Liver (tissue), 3 donors: ENCODE measurements at regions not wholly inside any gene's neighbourhood (a gene's known extent, or its start where the extent isn't known, plus 50 kb on each side); places are given as distances from the start of the nearest gene placed in this dataset.

Experiments used
- CTCF ChIP-seq: fragments of 150-350 bp; IDR thresholded peaks from 2 replicates; pipeline ENCODE4 v1.5.1; 2017; ENCODE audit warnings: improper control_type of control experiment, low read depth, low read length; ENCODE audit not compliant: missing input control
- EGR1 ChIP-seq, 2 donors: IDR thresholded peaks; 2 replicates each; pipeline ENCODE4 v1.6.1; 2016 to 2018; ENCODE audit warnings: antibody characterized with exemption in 2 of 2, low read depth in 2 of 2
- GABPA ChIP-seq, 2 donors: IDR thresholded peaks in 1 of 2; conservative IDR thresholded peaks in 1 of 2; 2 replicates each; pipeline ENCODE4 v1.6.1; 2016; ENCODE audit warnings: antibody characterized with exemption in 2 of 2, mild to moderate bottlenecking in 1 of 2, moderate library complexity in 1 of 2
- JUND ChIP-seq, 2 donors: IDR thresholded peaks; 2 replicates each; pipeline ENCODE4 v1.6.1; 2016; ENCODE audit warnings: antibody characterized with exemption in 2 of 2
- MAX ChIP-seq: IDR thresholded peaks from 2 replicates; pipeline ENCODE4 v1.6.1; 2016; ENCODE audit warnings: antibody characterized with exemption
- RAD21 ChIP-seq, 2 donors: IDR thresholded peaks; 2 replicates each; pipeline ENCODE4 v1.6.1; 2016; ENCODE audit warnings: antibody characterized with exemption in 2 of 2, mild to moderate bottlenecking in 2 of 2
- SP1 ChIP-seq: IDR thresholded peaks from 2 replicates; pipeline ENCODE4 v1.6.1; 2018; ENCODE audit warnings: antibody characterized with exemption, mild to moderate bottlenecking
- YY1 ChIP-seq: IDR thresholded peaks from 2 replicates; pipeline ENCODE4 v1.6.1; 2016; ENCODE audit warnings: antibody characterized with exemption, mild to moderate bottlenecking
- TF ChIP-seq, protein P1 (sequence below): IDR thresholded peaks from 2 replicates; pipeline ENCODE4 v1.6.1; 2016; ENCODE audit warnings: antibody characterized with exemption, mild to moderate bottlenecking
- donor health status: healthy.
- donor health status: healthy.

DNA sequence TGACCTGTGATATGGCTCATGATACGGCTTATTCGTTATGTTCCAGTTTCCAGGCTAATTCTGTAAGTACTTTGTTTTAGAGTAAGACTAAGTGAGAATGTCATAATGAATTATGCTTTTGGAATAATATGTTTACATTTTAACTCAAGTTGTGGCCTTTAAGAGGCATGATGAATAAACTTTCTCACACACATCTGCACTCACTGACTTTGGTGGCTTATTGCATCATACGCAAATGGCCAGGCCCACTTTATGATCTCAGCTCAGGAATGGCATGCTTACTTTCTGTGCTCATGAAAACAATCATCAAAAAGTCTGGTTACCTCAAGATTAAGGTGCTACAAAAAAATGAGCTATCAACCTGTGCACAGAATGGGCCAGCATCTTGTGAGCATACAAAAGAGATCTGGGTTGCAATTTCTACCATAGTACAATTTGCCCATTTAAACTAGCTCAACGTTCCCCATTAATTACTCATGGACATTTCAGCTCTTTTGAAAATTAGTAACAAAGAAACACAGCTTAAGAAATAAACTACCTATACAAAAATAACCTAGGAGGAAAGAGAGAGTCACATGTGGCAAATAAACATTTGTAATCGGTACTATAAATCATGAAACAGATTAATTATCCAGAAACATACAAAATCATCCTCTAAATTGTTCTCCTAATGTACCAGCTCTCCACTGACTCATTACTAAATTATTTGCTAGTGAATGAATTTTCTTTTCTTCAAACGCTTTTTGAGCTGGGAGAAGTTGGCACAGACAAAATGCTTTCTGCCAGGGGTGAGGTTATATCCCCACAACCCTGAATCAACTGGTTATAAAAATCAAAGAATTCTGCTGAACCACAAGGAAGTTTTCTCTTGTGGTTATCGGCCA is 439.0 kb upstream of the ADAMTS9 start:
- TF ChIP-seq CTCF (no peak), GABPA (IDR thresholded peaks at IDR 0.05 in 1 of 2, conservative IDR thresholded peaks at IDR 0.05 in 1 of 2) (no peak), JUND (IDR thresholded peaks at IDR 0.05) (no peak), MAX (no peak), SP1 (no peak), EGR1 (IDR thresholded peaks at IDR 0.05; ENCODE audit: low read depth in 2 of 2) (no peak), YY1 (no peak), RAD21 (IDR thresholded peaks at IDR 0.05) (no peak)
- TF ChIP-seq, protein P1, sequence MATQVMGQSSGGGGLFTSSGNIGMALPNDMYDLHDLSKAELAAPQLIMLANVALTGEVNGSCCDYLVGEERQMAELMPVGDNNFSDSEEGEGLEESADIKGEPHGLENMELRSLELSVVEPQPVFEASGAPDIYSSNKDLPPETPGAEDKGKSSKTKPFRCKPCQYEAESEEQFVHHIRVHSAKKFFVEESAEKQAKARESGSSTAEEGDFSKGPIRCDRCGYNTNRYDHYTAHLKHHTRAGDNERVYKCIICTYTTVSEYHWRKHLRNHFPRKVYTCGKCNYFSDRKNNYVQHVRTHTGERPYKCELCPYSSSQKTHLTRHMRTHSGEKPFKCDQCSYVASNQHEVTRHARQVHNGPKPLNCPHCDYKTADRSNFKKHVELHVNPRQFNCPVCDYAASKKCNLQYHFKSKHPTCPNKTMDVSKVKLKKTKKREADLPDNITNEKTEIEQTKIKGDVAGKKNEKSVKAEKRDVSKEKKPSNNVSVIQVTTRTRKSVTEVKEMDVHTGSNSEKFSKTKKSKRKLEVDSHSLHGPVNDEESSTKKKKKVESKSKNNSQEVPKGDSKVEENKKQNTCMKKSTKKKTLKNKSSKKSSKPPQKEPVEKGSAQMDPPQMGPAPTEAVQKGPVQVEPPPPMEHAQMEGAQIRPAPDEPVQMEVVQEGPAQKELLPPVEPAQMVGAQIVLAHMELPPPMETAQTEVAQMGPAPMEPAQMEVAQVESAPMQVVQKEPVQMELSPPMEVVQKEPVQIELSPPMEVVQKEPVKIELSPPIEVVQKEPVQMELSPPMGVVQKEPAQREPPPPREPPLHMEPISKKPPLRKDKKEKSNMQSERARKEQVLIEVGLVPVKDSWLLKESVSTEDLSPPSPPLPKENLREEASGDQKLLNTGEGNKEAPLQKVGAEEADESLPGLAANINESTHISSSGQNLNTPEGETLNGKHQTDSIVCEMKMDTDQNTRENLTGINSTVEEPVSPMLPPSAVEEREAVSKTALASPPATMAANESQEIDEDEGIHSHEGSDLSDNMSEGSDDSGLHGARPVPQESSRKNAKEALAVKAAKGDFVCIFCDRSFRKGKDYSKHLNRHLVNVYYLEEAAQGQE = no peak
